ENCODE measurements at regions not wholly inside any gene's neighbourhood (a gene's known extent, or its start where the extent isn't known, plus 50 kb on each side); places are given as distances from the start of the nearest gene placed in this dataset.
A peak's percentile ranks its signal among the peaks of the same experiment; 100 is the strongest.

- Mint-ChIP-seq H3K36me3 (ENCODE audit: low read depth) (no peaks in the 10 kb centered on the region), H3K4me3 (no peak overlapping the region), H3K9me3 (peaks cover 2% of the 10 kb centered on the region), H3K4me1 (peaks cover 25% of the 10 kb centered on the region), H3K27me3 (ENCODE audit: low read depth) (peaks cover 5% of the 10 kb centered on the region), H3K27ac (peak overlapping the region in 2 of 3 experiments; percentile 7 to 64)
- TF ChIP-seq, protein P1, sequence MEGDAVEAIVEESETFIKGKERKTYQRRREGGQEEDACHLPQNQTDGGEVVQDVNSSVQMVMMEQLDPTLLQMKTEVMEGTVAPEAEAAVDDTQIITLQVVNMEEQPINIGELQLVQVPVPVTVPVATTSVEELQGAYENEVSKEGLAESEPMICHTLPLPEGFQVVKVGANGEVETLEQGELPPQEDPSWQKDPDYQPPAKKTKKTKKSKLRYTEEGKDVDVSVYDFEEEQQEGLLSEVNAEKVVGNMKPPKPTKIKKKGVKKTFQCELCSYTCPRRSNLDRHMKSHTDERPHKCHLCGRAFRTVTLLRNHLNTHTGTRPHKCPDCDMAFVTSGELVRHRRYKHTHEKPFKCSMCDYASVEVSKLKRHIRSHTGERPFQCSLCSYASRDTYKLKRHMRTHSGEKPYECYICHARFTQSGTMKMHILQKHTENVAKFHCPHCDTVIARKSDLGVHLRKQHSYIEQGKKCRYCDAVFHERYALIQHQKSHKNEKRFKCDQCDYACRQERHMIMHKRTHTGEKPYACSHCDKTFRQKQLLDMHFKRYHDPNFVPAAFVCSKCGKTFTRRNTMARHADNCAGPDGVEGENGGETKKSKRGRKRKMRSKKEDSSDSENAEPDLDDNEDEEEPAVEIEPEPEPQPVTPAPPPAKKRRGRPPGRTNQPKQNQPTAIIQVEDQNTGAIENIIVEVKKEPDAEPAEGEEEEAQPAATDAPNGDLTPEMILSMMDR (IDR thresholded peaks at IDR 0.05; ENCODE audit: unreplicated experiment in 3 of 3) = no peak
Observed at GRCh38 chr20:10761786-10762185, 88.0 kb upstream of the JAG1 start.

DNA sequence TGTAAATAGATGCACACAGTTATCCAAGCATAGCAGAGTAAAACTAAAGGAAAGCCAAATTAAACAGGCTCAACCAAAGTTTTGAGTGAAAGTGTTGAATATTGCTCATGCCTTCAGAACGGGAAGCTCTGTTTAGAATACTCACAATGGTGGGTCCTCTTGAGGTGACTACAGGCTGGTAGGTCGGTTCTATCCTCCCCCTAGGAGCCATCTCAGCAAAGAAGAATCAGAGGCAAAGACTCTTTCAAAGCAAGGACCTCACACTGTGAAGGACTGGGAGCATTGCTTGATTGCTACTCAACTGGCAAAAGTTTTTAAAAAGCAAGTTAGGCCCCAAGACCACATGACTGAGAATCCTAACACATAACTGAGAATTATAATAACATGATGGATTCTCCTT, 88.4 kb upstream of the JAG1 start:
- peak overlapping the region in 2 of 3 experiments; percentile 7 to 64 for H3K27ac Mint-ChIP-seq
- no peak overlapping the region for H3K4me3 Mint-ChIP-seq
- H3K27me3 Mint-ChIP-seq (ENCODE audit: low read depth) = peaks cover 5% of the 10 kb centered on the region
- TF ChIP-seq, protein P1 (IDR thresholded peaks at IDR 0.05; ENCODE audit: unreplicated experiment in 3 of 3) = no peak
- H3K9me3 Mint-ChIP-seq = peaks cover 2% of the 10 kb centered on the region
- H3K4me1 Mint-ChIP-seq = peaks cover 25% of the 10 kb centered on the region
- no peaks in the 10 kb centered on the region for H3K36me3 Mint-ChIP-seq (ENCODE audit: low read depth)

GRCh38 chr20:10763112-10763511, 89.3 kb upstream of the JAG1 start:
- no peaks in the 10 kb centered on the region for H3K36me3 Mint-ChIP-seq (ENCODE audit: low read depth)
- H3K27me3 Mint-ChIP-seq (ENCODE audit: low read depth) = peaks cover 5% of the 10 kb centered on the region
- no peak overlapping the region for H3K4me3 Mint-ChIP-seq
- H3K4me1 Mint-ChIP-seq = peaks cover 25% of the 10 kb centered on the region
- H3K27ac Mint-ChIP-seq = peak overlapping the region in 1 of 3 experiments; percentile 0
- peaks cover 2% of the 10 kb centered on the region for H3K9me3 Mint-ChIP-seq
- TF ChIP-seq, protein P1 (IDR thresholded peaks at IDR 0.05; ENCODE audit: unreplicated experiment in 3 of 3) = no peak

GRCh38 chr20:10769700-10770099, 95.9 kb upstream of the JAG1 start:
- Mint-ChIP-seq H3K27ac (no peak overlapping the region), H3K36me3 (ENCODE audit: low read depth) (no peaks in the 10 kb centered on the region), H3K4me1 (peaks cover 2% of the 10 kb centered on the region), H3K27me3 (ENCODE audit: low read depth) (no peaks in the 10 kb centered on the region), H3K9me3 (no peaks in the 10 kb centered on the region), H3K4me3 (no peak overlapping the region)
- TF ChIP-seq, protein P1 (IDR thresholded peaks at IDR 0.05; ENCODE audit: unreplicated experiment in 3 of 3) = no peak

DNA sequence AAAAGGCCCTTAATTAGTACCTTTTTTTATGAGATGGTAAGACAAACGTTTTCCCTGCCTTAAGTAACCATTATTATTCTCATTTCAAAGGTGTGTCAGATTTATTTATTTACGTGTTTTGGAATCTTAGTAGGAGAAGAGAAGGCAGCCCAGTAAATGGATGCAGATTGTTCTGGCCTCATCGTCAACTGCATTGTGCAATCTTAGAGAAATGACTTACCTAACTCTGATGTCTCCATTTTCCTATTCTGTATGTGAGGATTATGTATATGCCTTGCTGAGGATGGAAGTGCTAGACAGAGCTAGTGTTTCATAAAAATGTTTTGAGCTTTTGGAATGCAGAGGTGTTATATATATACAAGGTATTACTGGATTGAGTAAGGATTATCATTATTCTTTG, 97.0 kb upstream of the JAG1 start:
- TF ChIP-seq, protein P1 (IDR thresholded peaks at IDR 0.05; ENCODE audit: unreplicated experiment in 3 of 3) = no peak
- Mint-ChIP-seq H3K27me3 (ENCODE audit: low read depth) (no peaks in the 10 kb centered on the region), H3K27ac (no peak overlapping the region), H3K4me1 (no peaks in the 10 kb centered on the region), H3K4me3 (no peak overlapping the region), H3K9me3 (no peaks in the 10 kb centered on the region), H3K36me3 (ENCODE audit: low read depth) (no peaks in the 10 kb centered on the region)

GRCh38 chr20:10771435-10772140, 97.8 kb upstream of the JAG1 start:
- Mint-ChIP-seq H3K4me1 (no peaks in the 10 kb centered on the region), H3K27me3 (ENCODE audit: low read depth) (no peaks in the 10 kb centered on the region), H3K27ac (no peak overlapping the region), H3K9me3 (no peaks in the 10 kb centered on the region), H3K4me3 (no peak overlapping the region), H3K36me3 (ENCODE audit: low read depth) (no peaks in the 10 kb centered on the region)
- TF ChIP-seq, protein P1 (IDR thresholded peaks at IDR 0.05; ENCODE audit: unreplicated experiment in 3 of 3) = no peak

All from nephron (organoid).